ENCODE measurements at regions not wholly inside any gene's neighbourhood (a gene's known extent, or its start where the extent isn't known, plus 50 kb on each side); places are given as distances from the start of the nearest gene placed in this dataset.

- CTCF ChIA-PET, result no interaction called here
- no peak overlapping the region for H3K4me3 ChIP-seq (ENCODE audit: low read depth, low read length, poor library complexity, severe bottlenecking)
- intact Hi-C loops (cut with micrococcal nuclease; ENCODE audit: unreplicated experiment), result no loop called here
- no peaks in the 10 kb centered on the region for H3K9me3 ChIP-seq (ENCODE audit: low read depth, low read length, poor library complexity, severe bottlenecking)
- H3K4me1 ChIP-seq (ENCODE audit: insufficient read depth, low read length, poor library complexity, severe bottlenecking), result no peaks in the 10 kb centered on the region
- H3K36me3 ChIP-seq (ENCODE audit: insufficient read depth, low read length, poor library complexity, severe bottlenecking), result no peaks in the 10 kb centered on the region
- H3K27me3 ChIP-seq (replicated peaks; ENCODE audit: insufficient read depth, low read depth, low read length, poor library complexity), result no peaks in the 10 kb centered on the region
- no peak overlapping the region for H3K27ac ChIP-seq (ENCODE audit: low read depth, low read length, poor library complexity, severe bottlenecking)
- no peak for DNase-seq (ENCODE audit: low spot score)
- TF ChIP-seq EZH2 (IDR thresholded peaks at IDR 0.05; ENCODE audit: borderline replicate concordance, low read depth, low read length, poor library complexity, severe bottlenecking) (no peak), CTCF (conservative IDR thresholded peaks at IDR 0.05; ENCODE audit: low read depth, low read length) (no peak)
- POLR2A ChIA-PET (ENCODE audit: low non-redundant PET), result no interaction called here
- no TSS peak for BruUV-seq (replicated peaks)
These were observed 242.3 kb downstream of the TBX18 start for GRCh38 chr6:84522135-84522549.

GRCh38 chr6:84521511-84521910, 242.9 kb downstream of the TBX18 start:
- H3K36me3 ChIP-seq (ENCODE audit: insufficient read depth, low read length, poor library complexity, severe bottlenecking), result no peaks in the 10 kb centered on the region
- H3K27ac ChIP-seq (ENCODE audit: low read depth, low read length, poor library complexity, severe bottlenecking), result no peak overlapping the region
- ChIA-PET CTCF (no interaction called here), POLR2A (ENCODE audit: low non-redundant PET) (no interaction called here)
- intact Hi-C loops (cut with micrococcal nuclease; ENCODE audit: unreplicated experiment), result no loop called here
- H3K4me3 ChIP-seq (ENCODE audit: low read depth, low read length, poor library complexity, severe bottlenecking), result no peak overlapping the region
- TF ChIP-seq EZH2 (IDR thresholded peaks at IDR 0.05; ENCODE audit: borderline replicate concordance, low read depth, low read length, poor library complexity, severe bottlenecking) (no peak), CTCF (conservative IDR thresholded peaks at IDR 0.05; ENCODE audit: low read depth, low read length) (no peak)
- no peak for DNase-seq (ENCODE audit: low spot score)
- H3K9me3 ChIP-seq (ENCODE audit: low read depth, low read length, poor library complexity, severe bottlenecking), result no peaks in the 10 kb centered on the region
- BruUV-seq (replicated peaks), result no TSS peak
- H3K27me3 ChIP-seq (replicated peaks; ENCODE audit: insufficient read depth, low read depth, low read length, poor library complexity), result no peaks in the 10 kb centered on the region
- H3K4me1 ChIP-seq (ENCODE audit: insufficient read depth, low read length, poor library complexity, severe bottlenecking), result no peaks in the 10 kb centered on the region

GRCh38 chr6:84517741-84518530, 246.5 kb downstream of the TBX18 start:
- Histone ChIP-seq H3K4me1 (ENCODE audit: insufficient read depth, low read length, poor library complexity, severe bottlenecking) (no peaks in the 10 kb centered on the region), H3K36me3 (ENCODE audit: insufficient read depth, low read length, poor library complexity, severe bottlenecking) (no peaks in the 10 kb centered on the region), H3K9me3 (ENCODE audit: low read depth, low read length, poor library complexity, severe bottlenecking) (no peaks in the 10 kb centered on the region), H3K27me3 (replicated peaks; ENCODE audit: insufficient read depth, low read depth, low read length, poor library complexity) (no peaks in the 10 kb centered on the region), H3K4me3 (ENCODE audit: low read depth, low read length, poor library complexity, severe bottlenecking) (no peak overlapping the region), H3K27ac (ENCODE audit: low read depth, low read length, poor library complexity, severe bottlenecking) (no peak overlapping the region)
- TF ChIP-seq EZH2 (IDR thresholded peaks at IDR 0.05; ENCODE audit: borderline replicate concordance, low read depth, low read length, poor library complexity, severe bottlenecking), result no peak
- TF ChIP-seq CTCF (conservative IDR thresholded peaks at IDR 0.05; ENCODE audit: low read depth, low read length), result no peak
- peak; percentile 4 for DNase-seq (ENCODE audit: low spot score)
- intact Hi-C loops (cut with micrococcal nuclease; ENCODE audit: unreplicated experiment), result no loop called here
- CTCF ChIA-PET, result no interaction called here
- POLR2A ChIA-PET (ENCODE audit: low non-redundant PET), result no interaction called here
- BruUV-seq (replicated peaks), result no TSS peak

Measured in A673 (cell line).